IMR-90 (cell line): ENCODE measurements at regions not wholly inside any gene's neighbourhood (a gene's known extent, or its start where the extent isn't known, plus 50 kb on each side); places are given as distances from the start of the nearest gene placed in this dataset.

Experiments used
- ATAC-seq: fragments of 200-7000 bp; cut with Tn5 transposase; 2 replicates; pipeline ENCODE4 v1.9.1; 2020; ENCODE audit warnings: low read depth, mild to moderate bottlenecking, moderate library complexity
- BruUV-seq: library from RNA; stranded (reverse); fragments of 400-500 nt; replicated peaks from 2 replicates; lab custom pipeline; 2021; lab: Mats Ljungman, UMichigan
- CTCF ChIA-PET: fragments of 300-600 bp; formaldehyde crosslinking; extraction: SDS; loops from one replicate; lab custom pipeline; 2021; ENCODE audit warnings: antibody characterized with exemption; lab: Yijun Ruan, JAX
- POLR2A ChIA-PET: fragments of 300-600 bp; sonication (Branson Sonifier 250); formaldehyde crosslinking; loops from one replicate; lab custom pipeline; 2022; ENCODE audit warnings: antibody characterized with exemption; ENCODE audit not compliant: unreplicated experiment; lab: Charles Lee
- DNase-seq: peaks from one replicate; pipeline ENCODE4 v3.0.0; 2013
- H2AFZ ChIP-seq: replicated peaks from 2 replicates; pipeline ENCODE3; 2013; ENCODE audit warnings: low read length, mild to moderate bottlenecking; ENCODE audit not compliant: poor library complexity
- H2AK5ac ChIP-seq: 2 replicates; pipeline ENCODE4 v1.6.1; 2013; ENCODE audit warnings: low read depth, low read length, inconsistent platforms
- H2AK9ac ChIP-seq: replicated peaks from 2 replicates; pipeline ENCODE3; 2013; ENCODE audit warnings: mild to moderate bottlenecking, low read depth, low read length, moderate library complexity; ENCODE audit not compliant: poor library complexity
- H2BK120ac ChIP-seq: 2 replicates; pipeline ENCODE4 v1.6.1; 2013; ENCODE audit warnings: low read depth, low read length, inconsistent platforms
- H2BK15ac ChIP-seq: 3 replicates; pipeline ENCODE4 v1.6.1; 2013; ENCODE audit warnings: low read depth, low read length, inconsistent platforms
- H2BK20ac ChIP-seq: 2 replicates; pipeline ENCODE4 v1.6.1; 2013; ENCODE audit warnings: low read depth, mild to moderate bottlenecking, inconsistent platforms, low read length, moderate library complexity
- H2BK5ac ChIP-seq: 2 replicates; pipeline ENCODE4 v1.6.1; 2013; ENCODE audit warnings: mild to moderate bottlenecking, low read depth, low read length, inconsistent platforms; ENCODE audit not compliant: poor library complexity, severe bottlenecking
- H3K14ac ChIP-seq: replicated peaks from 2 replicates; pipeline ENCODE4 v1.6.1; 2013; ENCODE audit warnings: low read depth, low read length, inconsistent platforms
- H3K18ac ChIP-seq: 2 replicates; pipeline ENCODE4 v1.6.1; 2013; ENCODE audit warnings: low read depth, low read length, control low read depth
- H3K23ac ChIP-seq: 2 replicates; pipeline ENCODE4 v1.6.1; 2013; ENCODE audit warnings: low read depth, low read length, inconsistent platforms
- H3K27ac ChIP-seq: 2 replicates; pipeline ENCODE4 v1.5.1; 2013; ENCODE audit warnings: mild to moderate bottlenecking, control low read depth, low read length; ENCODE audit not compliant: insufficient read depth
- H3K27me3 ChIP-seq: 2 replicates; pipeline ENCODE4 v1.6.1; 2013; ENCODE audit warnings: low read length; ENCODE audit not compliant: control insufficient read depth, insufficient read depth
- H3K36me3 ChIP-seq: 2 replicates; pipeline ENCODE4 v1.6.1; 2013; ENCODE audit warnings: low read length, mixed read lengths; ENCODE audit not compliant: control insufficient read depth, insufficient read depth
- H3K4ac ChIP-seq: 2 replicates; pipeline ENCODE4 v1.6.1; 2013; ENCODE audit warnings: low read depth, low read length, inconsistent platforms
- H3K4me1 ChIP-seq: 2 replicates; pipeline ENCODE4 v1.6.1; 2013; ENCODE audit warnings: low read length, mixed read lengths; ENCODE audit not compliant: control insufficient read depth, insufficient read depth
- H3K4me2 ChIP-seq: 2 replicates; pipeline ENCODE4 v1.6.1; 2013; ENCODE audit warnings: low read depth, mild to moderate bottlenecking, control low read depth, low read length, moderate library complexity
- H3K4me3 ChIP-seq: 2 replicates; pipeline ENCODE4 v1.5.1; 2013; ENCODE audit warnings: low read depth, mild to moderate bottlenecking, control low read depth, low read length, moderate library complexity; ENCODE audit not compliant: insufficient read depth
- H3K56ac ChIP-seq: 2 replicates; pipeline ENCODE4 v1.6.1; 2013; ENCODE audit warnings: low read length, inconsistent platforms; ENCODE audit not compliant: insufficient read depth; ENCODE audit errors: extremely low read depth
- H3K79me1 ChIP-seq, 2 experiments: 2 replicates each; pipeline ENCODE4 v1.6.1; 2013; ENCODE audit warnings: low read length in 2 of 2, inconsistent platforms in 1 of 2, low read depth in 1 of 2
- H3K9ac ChIP-seq: 2 replicates; pipeline ENCODE4 v1.6.1; 2013; ENCODE audit warnings: low read depth, low read length, control low read depth
- H3K9me1 ChIP-seq: 2 replicates; pipeline ENCODE4 v1.6.1; 2013; ENCODE audit warnings: low read length, inconsistent platforms; ENCODE audit not compliant: insufficient read depth
- H3K9me3 ChIP-seq: 2 replicates; pipeline ENCODE4 v1.6.1; 2013; ENCODE audit warnings: low read length; ENCODE audit not compliant: control insufficient read depth, insufficient read depth
- H4K20me1 ChIP-seq: 2 replicates; pipeline ENCODE4 v1.6.1; 2013; ENCODE audit warnings: low read length, inconsistent platforms; ENCODE audit not compliant: insufficient read depth
- H4K5ac ChIP-seq: 2 replicates; pipeline ENCODE4 v1.6.1; 2013; ENCODE audit warnings: mild to moderate bottlenecking, low read depth, low read length, control low read depth
- H4K8ac ChIP-seq, 2 experiments: 2 replicates each; pipeline ENCODE4 v1.6.1; 2013; ENCODE audit warnings: low read depth in 2 of 2, low read length in 2 of 2, control low read depth in 1 of 2, inconsistent platforms in 1 of 2
- H4K91ac ChIP-seq: 2 replicates; pipeline ENCODE4 v1.6.1; 2013; ENCODE audit warnings: low read depth, low read length, inconsistent platforms; ENCODE audit not compliant: insufficient read depth
- CEBPB ChIP-seq: IDR thresholded peaks from 2 replicates; pipeline ENCODE4 v1.6.1; 2012; ENCODE audit warnings: low read depth, low read length, improper control_type of control experiment
- CHD1 ChIP-seq: IDR thresholded peaks from 2 replicates; pipeline ENCODE4 v1.6.1; 2012; ENCODE audit warnings: low read depth, low read length, improper control_type of control experiment
- MAFK ChIP-seq: IDR thresholded peaks from 2 replicates; pipeline ENCODE4 v1.6.1; 2012; ENCODE audit warnings: low read depth, low read length, improper control_type of control experiment
- MAZ ChIP-seq: IDR thresholded peaks from 2 replicates; pipeline ENCODE4 v1.6.1; 2012; ENCODE audit warnings: low read depth, mild to moderate bottlenecking, low read length, improper control_type of control experiment, moderate library complexity, borderline replicate concordance
- NFE2L2 ChIP-seq: fragments of 150-350 bp; IDR thresholded peaks from 2 replicates; pipeline ENCODE4 v1.6.1; 2016; ENCODE audit warnings: low read depth, mild to moderate bottlenecking, low read length
- POLR2A ChIP-seq: IDR thresholded peaks from 2 replicates; pipeline ENCODE4 v1.6.1; 2012; ENCODE audit warnings: mild to moderate bottlenecking, low read depth, low read length
- RAD21 ChIP-seq: IDR thresholded peaks from 2 replicates; pipeline ENCODE4 v1.6.1; 2012; ENCODE audit warnings: low read length, improper control_type of control experiment
- RCOR1 ChIP-seq: IDR thresholded peaks from 2 replicates; pipeline ENCODE4 v1.6.1; 2012; ENCODE audit warnings: mild to moderate bottlenecking, low read length, improper control_type of control experiment; ENCODE audit not compliant: insufficient replicate concordance
- SMC3 ChIP-seq: fragments of 150-350 bp; IDR thresholded peaks from 2 replicates; pipeline ENCODE4 v1.6.1; 2016; ENCODE audit warnings: low read depth, mild to moderate bottlenecking, antibody characterized with exemption, low read length, moderate library complexity
- WGBS, 2 experiments: methylation state at CpG; one replicate each; pipeline versions ENCODE4 v1.1.5 to v1.1.7; 2013; ENCODE audit warnings: missing lambda C conversion rate in 2 of 2; ENCODE audit not compliant: insufficient read length in 1 of 2; ENCODE audit errors: extremely low coverage in 2 of 2; 5-methylcytosine and 5-hydroxymethylcytosine counted together
- dilution Hi-C: fragments of 300-500 bp; cut with HindIII; formaldehyde crosslinking; loops from one replicate; pipeline ENCODE4 v1.14.3; 2018; ENCODE audit warnings: low sequenced_read_pairs; ENCODE audit not compliant: unreplicated experiment
- in situ Hi-C: fragments of 300-500 bp; cut with MboI; formaldehyde crosslinking; loops from 3 replicates; pipeline ENCODE4 v1.14.3; 2019; ENCODE audit warnings: low sequenced_read_pairs, inconsistent platforms, mixed read lengths
- intact Hi-C: fragments of 100-400 bp; cut with micrococcal nuclease; formaldehyde crosslinking; loops from 2 replicates; pipeline ENCODE4 v1.10.0; 2022
- TF ChIP-seq, protein P1 (sequence below): fragments of 150-350 bp; IDR thresholded peaks from 2 replicates; pipeline ENCODE4 v1.6.1; 2016; ENCODE audit warnings: low read depth, mild to moderate bottlenecking, low read length, moderate library complexity, borderline replicate concordance
- TF ChIP-seq, protein P2 (sequence below): fragments of 150-350 bp; IDR thresholded peaks from 2 replicates; pipeline ENCODE4 v1.6.1; 2017; ENCODE audit warnings: mild to moderate bottlenecking, antibody characterized with exemption, low read length, low read depth

DNA sequence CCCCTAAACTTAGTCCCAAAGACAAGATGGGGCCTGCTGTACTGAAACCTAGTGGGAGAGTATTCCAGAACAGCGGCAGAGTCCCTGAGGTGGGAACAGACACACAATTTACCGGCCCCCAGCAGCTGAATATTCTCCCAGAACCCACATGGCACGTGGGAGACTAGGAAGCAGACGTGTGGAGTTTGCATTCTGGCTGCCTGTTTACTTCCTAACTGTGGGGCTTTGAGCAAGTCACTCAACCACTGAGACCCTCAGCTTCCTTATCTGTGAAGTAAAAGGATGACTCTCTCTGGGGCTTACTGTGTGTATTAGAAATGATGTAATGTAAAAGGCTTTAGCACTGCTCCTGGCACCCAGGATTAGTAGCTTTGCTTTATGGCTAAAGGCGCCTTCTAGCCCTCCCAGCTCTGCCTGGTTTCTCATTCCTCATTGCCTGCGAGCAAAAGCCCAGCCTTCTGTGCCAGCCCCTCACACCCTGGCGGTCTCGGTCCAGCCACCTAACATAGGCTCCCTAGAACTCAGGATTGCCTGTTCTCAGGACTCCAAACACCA lies 353.1 kb downstream of the CDC5L start:
- H3K14ac ChIP-seq: no peak overlapping the region
- H3K27ac ChIP-seq: no peak overlapping the region
- no peak overlapping the region for H2AK5ac ChIP-seq
- CTCF ChIA-PET: no interaction called here
- POLR2A ChIA-PET: no interaction called here
- dilution Hi-C loops (no loop called here), intact Hi-C loops (no loop called here), in situ Hi-C loops (no loop called here)
- peaks cover 23% of the 10 kb centered on the region for H3K27me3 ChIP-seq
- H2BK120ac ChIP-seq: no peak overlapping the region
- no peak overlapping the region for H2BK5ac ChIP-seq
- no peak overlapping the region for H3K4me3 ChIP-seq
- H3K18ac ChIP-seq: no peak overlapping the region
- H4K8ac ChIP-seq: no peak overlapping the region
- no TSS peak for BruUV-seq
- TF ChIP-seq POLR2A (no peak), CEBPB (no peak), RCOR1 (no peak), SMC3 (no peak), RAD21 (no peak), CHD1 (no peak), MAZ (no peak), NFE2L2 (no peak), MAFK (no peak)
- TF ChIP-seq, protein P1, sequence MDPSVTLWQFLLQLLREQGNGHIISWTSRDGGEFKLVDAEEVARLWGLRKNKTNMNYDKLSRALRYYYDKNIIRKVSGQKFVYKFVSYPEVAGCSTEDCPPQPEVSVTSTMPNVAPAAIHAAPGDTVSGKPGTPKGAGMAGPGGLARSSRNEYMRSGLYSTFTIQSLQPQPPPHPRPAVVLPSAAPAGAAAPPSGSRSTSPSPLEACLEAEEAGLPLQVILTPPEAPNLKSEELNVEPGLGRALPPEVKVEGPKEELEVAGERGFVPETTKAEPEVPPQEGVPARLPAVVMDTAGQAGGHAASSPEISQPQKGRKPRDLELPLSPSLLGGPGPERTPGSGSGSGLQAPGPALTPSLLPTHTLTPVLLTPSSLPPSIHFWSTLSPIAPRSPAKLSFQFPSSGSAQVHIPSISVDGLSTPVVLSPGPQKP: no peak
- TF ChIP-seq, protein P2, sequence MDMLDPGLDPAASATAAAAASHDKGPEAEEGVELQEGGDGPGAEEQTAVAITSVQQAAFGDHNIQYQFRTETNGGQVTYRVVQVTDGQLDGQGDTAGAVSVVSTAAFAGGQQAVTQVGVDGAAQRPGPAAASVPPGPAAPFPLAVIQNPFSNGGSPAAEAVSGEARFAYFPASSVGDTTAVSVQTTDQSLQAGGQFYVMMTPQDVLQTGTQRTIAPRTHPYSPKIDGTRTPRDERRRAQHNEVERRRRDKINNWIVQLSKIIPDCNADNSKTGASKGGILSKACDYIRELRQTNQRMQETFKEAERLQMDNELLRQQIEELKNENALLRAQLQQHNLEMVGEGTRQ: no peak
- no peak overlapping the region for H3K56ac ChIP-seq
- H4K91ac ChIP-seq: no peak overlapping the region
- ATAC-seq: no peak
- H3K9me1 ChIP-seq: no peaks in the 10 kb centered on the region
- H3K9ac ChIP-seq: no peak overlapping the region
- no peak overlapping the region for H2AK9ac ChIP-seq
- H3K23ac ChIP-seq: no peak overlapping the region
- no peaks in the 10 kb centered on the region for H3K9me3 ChIP-seq
- no peaks in the 10 kb centered on the region for H3K79me1 ChIP-seq
- H4K5ac ChIP-seq: no peak overlapping the region
- no peak overlapping the region for H2BK20ac ChIP-seq
- H2BK15ac ChIP-seq: no peak overlapping the region
- H4K20me1 ChIP-seq: no peaks in the 10 kb centered on the region
- no peak overlapping the region for H3K4me2 ChIP-seq
- no peak overlapping the region for H3K4ac ChIP-seq
- DNase-seq: no peak
- H3K36me3 ChIP-seq: no peaks in the 10 kb centered on the region
- 90% methylated on average over 3 of the region's 8 CpGs; no CpG with 5 or more reads in 1 of the 2 experiments for WGBS, 2 experiments
- no peak overlapping the region for H2AFZ ChIP-seq
- peaks cover 10% of the 10 kb centered on the region for H3K4me1 ChIP-seq
